ENCODE measurements at regions not wholly inside any gene's neighbourhood (a gene's known extent, or its start where the extent isn't known, plus 50 kb on each side); places are given as distances from the start of the nearest gene placed in this dataset.
"Not testable (repeated sequence)": the region's sequence is repeated elsewhere in the genome, so short reads cannot be mapped to it uniquely, and the experiment has no call there.

- DNase-seq, result no peak
Measured at GRCh38 chr22:25395468-25395867, 169.0 kb upstream of the GRK3 start.

GRCh38 chr22:25395915-25396314, 168.6 kb upstream of the GRK3 start:
- DNase-seq, result no peak

GRCh38 chr22:25396615-25397200, 167.8 kb upstream of the GRK3 start:
- no peak for DNase-seq

GRCh38 chr22:25397616-25398015, 166.9 kb upstream of the GRK3 start:
- DNase-seq, result no peak

DNA sequence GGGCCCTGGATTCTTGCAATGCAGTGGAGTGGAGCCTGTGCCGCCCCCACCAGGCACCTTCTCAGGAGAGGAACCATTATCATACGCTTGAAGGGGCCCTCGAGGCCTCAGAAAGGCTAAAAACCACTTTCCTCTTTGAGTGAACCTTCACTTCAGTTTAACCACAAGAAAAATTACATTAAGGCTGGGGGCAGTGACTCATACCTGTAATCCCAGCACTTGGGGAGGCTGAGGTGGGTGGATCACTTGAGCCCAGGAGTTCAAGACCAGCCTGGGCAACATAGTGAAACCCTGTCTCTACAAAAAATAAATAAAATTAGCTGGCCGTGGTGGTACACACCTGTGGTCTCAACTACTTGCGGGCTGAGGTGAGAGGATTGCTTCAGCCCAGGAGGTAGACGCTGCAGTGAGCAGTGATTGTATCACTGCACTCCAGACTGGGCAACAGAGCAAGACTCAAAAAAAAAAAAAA, 165.8 kb upstream of the GRK3 start:
- not testable (repeated sequence) for DNase-seq

GRCh38 chr22:25399649-25400151, 164.8 kb upstream of the GRK3 start:
- DNase-seq, result no peak

DNA sequence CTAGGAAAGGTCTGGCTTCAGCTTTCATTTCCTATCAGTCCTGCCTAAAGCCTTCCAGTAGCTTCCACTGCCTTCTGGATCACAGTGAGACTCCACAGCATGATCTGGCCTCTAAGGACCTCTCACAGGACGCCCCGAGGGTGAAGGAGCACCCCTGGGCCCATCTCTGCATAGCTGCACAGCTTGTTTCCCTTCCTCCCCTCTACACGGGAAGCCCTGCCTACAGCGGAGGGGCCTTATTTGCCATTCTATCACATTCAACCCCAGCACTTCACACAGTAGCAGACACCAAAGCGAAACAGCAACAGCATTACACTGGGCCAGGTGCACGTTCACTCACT, 162.3 kb upstream of the GRK3 start:
- DNase-seq, result no peak

DNA sequence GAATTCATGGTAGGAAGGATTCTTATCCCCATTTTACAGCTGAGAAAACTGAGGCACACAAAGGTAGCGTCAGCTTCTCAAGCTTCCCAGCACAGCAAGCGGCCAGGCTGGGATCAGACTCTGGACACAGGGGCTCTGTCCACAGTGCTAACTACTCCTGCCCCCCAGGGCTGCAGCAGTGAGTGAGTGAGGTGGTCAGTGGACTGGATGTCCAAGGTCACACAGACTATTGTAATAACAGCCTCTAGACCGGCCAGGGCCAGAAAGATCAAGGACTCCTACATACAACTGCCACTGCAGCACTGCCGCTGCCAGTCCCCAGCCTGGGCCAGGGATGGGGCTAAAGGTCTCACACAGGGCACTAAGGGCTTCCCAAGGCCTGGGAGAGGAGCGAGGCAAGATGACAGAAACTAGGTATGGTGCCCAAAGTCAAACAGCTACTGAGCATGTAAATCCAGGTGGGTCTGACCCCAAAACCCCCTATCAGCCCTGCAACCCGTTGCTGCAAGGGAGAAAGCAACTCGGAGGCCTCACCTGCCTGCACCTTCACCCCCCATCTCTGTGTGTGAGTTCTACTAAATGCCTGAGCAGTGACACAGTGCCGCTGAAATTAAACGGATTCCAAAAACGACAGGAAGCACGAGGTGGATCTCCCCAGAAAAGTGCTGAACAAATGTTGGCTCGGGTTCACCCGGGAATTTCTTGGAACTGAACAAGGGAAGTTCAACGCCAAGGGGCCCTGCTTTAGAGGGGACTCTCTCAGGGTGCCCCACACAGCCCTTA, 161.8 kb upstream of the GRK3 start:
- peak in 1 of 2 donors; percentile 50 for DNase-seq

- no peak for DNase-seq
Measured at GRCh38 chr22:25403284-25403810, 161.1 kb upstream of the GRK3 start.

- peak in 1 of 2 donors; percentile 32 for DNase-seq
Measured at GRCh38 chr22:25403811-25404471, 160.5 kb upstream of the GRK3 start.

GRCh38 chr22:25404556-25404927, 159.9 kb upstream of the GRK3 start:
- DNase-seq, result no peak

GRCh38 chr22:25404928-25405816, 159.3 kb upstream of the GRK3 start:
- peak in 1 of 2 donors; percentile 46 for DNase-seq

DNA sequence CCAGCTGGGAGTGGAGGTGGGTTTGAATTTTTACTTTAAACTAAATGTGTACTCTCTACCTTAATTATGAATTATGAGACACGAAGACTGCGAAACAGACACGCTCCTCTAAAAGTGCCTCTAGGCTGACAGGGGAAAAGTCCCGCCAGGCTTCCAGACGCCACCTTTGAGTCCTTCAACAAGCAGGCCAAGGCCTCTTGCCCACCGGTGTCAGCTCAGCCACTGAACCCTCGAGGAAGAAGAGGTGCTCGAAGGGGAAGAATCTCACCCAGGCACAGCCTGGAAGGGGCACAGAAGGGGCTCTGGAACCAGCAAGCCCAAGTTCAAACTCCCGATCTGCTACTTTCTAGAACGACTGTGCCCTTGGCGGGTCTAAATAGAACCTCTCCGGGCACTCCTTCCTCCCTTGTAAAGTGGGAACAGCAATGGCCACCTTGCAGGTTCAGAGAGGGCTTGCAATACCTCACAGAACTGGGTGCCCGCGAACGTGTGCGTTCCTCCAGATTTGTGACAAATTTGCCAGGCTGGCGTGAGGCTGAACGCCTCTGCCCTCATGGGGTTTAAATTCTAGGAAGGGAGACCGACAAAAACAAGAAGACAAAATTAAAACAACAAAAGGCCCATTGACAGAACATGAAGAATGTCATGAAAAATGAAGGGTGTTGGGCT, 158.5 kb upstream of the GRK3 start:
- no peak for DNase-seq

DNA sequence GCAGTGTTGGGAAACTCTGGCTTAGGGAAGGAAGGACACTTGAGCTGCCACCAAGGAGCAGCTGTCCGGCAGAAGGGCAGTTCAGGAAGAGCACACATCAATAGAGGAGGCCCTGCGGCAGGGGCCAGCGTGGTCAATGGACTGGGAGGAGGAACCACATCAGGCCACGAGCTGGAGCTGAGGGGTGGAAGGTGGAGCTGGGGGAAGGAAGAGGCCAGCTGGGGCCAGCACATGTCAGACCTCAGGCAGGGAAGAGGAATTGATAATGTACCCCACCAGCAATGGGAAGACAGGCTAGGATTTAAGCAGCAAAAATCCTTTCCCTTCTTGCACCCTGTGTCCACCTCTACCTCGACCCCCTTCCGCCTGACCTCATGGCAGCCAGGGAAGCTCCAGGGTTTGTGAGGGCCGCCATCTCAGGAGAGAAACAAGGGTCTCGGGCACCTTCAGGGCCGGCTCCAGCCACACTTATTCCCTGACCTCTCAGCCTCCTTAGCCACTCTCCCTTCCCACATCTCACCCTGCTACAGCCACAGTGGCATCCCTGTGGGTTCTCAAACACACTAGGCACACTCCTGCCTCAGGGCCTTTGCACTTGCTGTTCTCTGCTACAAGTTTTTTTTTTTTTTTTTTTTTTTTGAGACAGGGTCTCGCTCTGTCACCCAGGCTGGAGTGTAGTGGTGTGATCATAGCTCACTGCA, 157.8 kb upstream of the GRK3 start:
- no peak for DNase-seq

GRCh38 chr22:25407226-25407858, 157.1 kb upstream of the GRK3 start:
- DNase-seq, result no peak

DNA sequence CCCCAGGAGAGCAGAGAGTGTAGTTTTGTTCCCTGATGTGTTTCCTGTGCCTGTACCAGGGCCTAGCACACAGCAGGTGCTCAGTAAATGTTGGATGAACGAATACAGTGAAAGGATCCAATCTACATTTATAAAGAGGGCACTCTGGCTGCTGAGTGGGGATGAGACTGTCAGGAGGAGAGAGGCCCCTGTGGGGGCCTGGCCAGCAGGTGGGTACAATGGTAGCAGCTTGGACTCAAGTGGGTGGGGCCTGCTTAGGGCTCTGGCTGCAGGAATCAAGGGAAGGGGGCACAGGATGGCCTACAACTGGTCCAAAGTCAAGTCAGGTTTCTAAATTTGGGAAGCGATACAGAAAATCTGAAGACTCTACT, 156.6 kb upstream of the GRK3 start:
- DNase-seq, result no peak

DNA sequence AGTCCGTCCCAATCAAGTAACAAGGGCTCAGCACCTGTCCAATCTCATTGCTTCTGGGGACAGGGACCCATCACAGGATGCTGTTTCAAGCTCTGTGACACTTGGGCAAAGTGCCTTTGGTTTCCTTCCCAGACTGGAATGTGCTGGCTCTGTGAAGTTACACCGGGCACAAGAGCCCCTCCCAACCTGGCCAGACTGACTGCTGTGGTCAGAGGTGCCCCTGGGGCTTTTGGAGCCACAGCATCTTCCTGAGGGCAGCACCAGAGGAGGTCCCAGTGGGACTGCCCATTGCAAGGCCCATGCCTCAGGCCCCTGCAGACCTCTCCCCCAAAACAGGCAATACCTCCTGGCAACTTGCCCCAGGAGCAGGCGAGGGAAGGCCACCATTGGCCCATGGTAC, 155.2 kb upstream of the GRK3 start:
- DNase-seq, result no peak

- no peak for DNase-seq
Measured at GRCh38 chr22:25410849-25411248, 153.6 kb upstream of the GRK3 start.

- no peak for DNase-seq
Measured at GRCh38 chr22:25413620-25414019, 150.9 kb upstream of the GRK3 start.

DNA sequence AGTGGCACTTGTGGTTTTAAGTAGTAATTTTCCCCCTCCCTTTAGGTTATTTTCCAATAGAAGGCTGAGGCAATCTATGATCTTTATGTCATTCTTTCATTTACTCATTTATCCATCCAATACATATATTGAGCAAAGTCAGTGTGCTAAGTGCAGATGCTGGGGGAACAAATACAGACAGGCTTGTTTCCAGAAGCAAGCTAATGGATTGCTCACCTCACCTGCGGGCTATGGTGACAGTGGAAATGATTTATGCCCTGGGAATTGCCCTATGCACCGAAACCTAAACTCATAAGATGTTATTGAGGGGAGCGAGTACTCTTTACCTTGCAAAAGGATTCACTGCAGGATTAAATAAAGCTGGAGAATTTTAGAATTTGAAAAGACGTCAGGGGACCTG, 148.7 kb upstream of the GRK3 start:
- DNase-seq, result not testable (repeated sequence)
